Head of caudate nucleus (tissue), 42 donors: ENCODE measurements at regions not wholly inside any gene's neighbourhood (a gene's known extent, or its start where the extent isn't known, plus 50 kb on each side); places are given as distances from the start of the nearest gene placed in this dataset.

Experiments
- DNase-seq, 42 donors: peaks; one replicate each; pipeline versions ENCODE4 v3.0.0 to v3.0.0-alpha.2; 2020 to 2021; ENCODE audit warnings: mixed read lengths in 7 of 42
- intact Hi-C: fragments of 100-400 bp; cut with DNase I; formaldehyde crosslinking; loops from one replicate; pipeline ENCODE4 v1.15.0; 2022

DNA sequence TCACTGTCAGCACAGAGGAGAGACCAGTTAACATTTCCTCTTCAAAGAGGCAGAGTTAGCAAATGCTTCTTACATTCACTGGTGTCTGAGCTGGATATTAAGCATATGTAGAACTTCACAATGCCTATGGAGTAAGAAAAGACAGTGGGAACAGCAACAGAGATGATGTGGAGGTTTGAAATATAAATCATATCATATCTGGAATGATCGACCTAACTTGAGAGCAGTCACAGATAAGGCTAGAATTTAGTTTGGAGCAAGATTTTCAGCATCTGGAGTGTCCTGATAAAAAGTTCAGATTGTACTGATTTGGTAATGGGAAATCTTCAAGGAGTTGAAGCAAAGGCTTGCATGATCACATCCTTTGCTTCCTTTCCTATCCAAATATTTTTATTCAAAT is 90.5 kb upstream of the ANKRD50 start:
- intact Hi-C loops, result no loop called here
- no peak for DNase-seq

- DNase-seq, result no peak
- intact Hi-C loops, result no loop called here
Measured at GRCh38 chr4:124797223-124797622, 84.7 kb upstream of the ANKRD50 start.

DNA sequence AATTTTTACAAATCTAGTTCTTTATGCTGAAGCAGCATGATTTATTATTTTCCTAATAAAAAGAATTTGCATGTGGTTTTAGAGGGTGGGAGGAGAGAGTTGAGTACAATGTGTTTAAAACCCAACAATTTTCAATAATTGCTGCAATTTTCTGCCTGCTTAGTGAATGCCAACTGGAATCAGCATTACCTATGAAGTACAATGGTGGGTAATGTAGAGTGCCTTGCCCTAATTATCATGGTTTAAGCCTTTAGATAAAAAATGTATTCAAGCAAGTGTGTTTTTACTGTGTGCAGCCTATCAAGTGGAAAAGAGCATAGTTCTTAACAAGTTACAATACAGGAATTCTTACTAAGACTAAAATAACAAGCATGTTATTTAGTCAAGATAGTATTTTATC is 77.9 kb upstream of the ANKRD50 start:
- intact Hi-C loops, result no loop called here
- DNase-seq, result no peak

- intact Hi-C loops, result no loop called here
- no peak for DNase-seq
Measured at GRCh38 chr4:124786634-124787033, 74.1 kb upstream of the ANKRD50 start.

DNA sequence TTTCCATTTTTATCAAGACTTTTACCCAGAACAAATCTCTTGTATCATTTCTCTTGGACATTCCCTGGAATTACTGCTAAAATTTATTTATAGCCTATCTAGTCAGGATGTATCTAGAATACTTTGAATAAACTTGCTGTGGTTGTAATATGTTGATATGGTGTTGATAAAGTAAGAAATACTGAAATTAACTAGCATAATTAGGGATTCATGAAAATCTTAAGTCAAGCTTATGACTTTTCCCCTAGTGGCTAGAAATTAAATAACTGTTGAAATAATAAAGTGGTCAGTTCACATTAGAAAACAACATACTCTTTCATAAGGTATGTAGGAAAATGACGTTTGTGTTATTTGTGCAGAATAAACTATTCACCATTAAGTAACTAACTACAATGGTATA is 73.1 kb upstream of the ANKRD50 start:
- intact Hi-C loops, result no loop called here
- DNase-seq, result no peak

DNA sequence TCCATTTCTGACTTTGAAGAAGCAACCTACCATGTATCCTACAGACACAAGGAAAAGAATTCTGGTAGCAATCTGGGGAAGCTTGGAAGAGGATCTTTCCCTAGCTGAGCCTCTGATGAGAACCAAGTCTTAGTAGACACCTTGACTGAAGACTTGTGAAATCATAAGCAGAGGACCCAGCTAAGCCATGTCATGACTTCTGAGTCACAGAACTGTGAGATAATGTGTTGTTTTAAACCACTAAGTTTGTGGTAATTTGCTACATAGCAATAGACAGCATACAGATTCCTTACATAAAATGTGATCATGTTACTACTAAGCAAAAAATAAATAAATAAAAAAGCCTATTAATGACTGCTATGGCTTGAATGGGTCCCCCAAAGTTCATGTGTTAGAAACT is 71.3 kb upstream of the ANKRD50 start:
- intact Hi-C loops, result no loop called here
- no peak for DNase-seq

DNA sequence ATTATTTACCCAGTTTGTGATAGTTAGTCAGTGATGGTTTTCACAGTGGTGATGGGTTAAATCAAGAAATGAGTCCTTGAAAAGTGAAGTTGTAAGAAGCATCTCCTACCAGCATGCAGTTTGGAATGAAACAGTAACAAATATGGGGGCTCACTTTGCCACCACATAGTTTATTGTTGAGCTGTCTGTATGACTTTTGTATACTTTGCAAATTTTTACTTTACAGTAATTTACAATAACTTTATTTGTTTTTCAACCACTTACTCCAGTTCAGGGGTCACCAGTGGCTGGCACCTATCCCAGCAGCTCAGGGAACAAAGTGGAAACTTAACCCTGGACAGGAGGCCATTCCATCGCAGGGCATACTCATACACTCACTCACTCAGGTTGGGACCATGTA is 64.5 kb upstream of the ANKRD50 start:
- intact Hi-C loops, result no loop called here
- no peak for DNase-seq

- DNase-seq, result no peak
Measured at GRCh38 chr4:124768596-124769365, 56.2 kb upstream of the ANKRD50 start.

GRCh38 chr4:124762956-124763355 is 50.4 kb upstream of the ANKRD50 start:
- intact Hi-C loops, result no loop called here

More at GRCh38 chr4:124768596-124769365, 56.2 kb upstream of the ANKRD50 start:
- intact Hi-C loops, result no loop called here

More at GRCh38 chr4:124762956-124763355, 50.4 kb upstream of the ANKRD50 start:
- DNase-seq, result no peak
